ENCODE measurements at regions not wholly inside any gene's neighbourhood (a gene's known extent, or its start where the extent isn't known, plus 50 kb on each side); places are given as distances from the start of the nearest gene placed in this dataset.

GRCh38 chr15:46930426-46930825, 786.9 kb upstream of the SEMA6D start:
- no peak for TF ChIP-seq CTCF (IDR thresholded peaks at IDR 0.05; ENCODE audit: low read depth, low read length)
- TF ChIP-seq POLR2A (IDR thresholded peaks at IDR 0.05; ENCODE audit: extremely low read depth, insufficient read length): no peak
